EL (cell line): ENCODE measurements at regions not wholly inside any gene's neighbourhood (a gene's known extent, or its start where the extent isn't known, plus 50 kb on each side); places are given as distances from the start of the nearest gene placed in this dataset.
"Not testable (repeated sequence)": the region's sequence is repeated elsewhere in the genome, so short reads cannot be mapped to it uniquely, and the experiment has no call there.

ENCODE experiments used
- DNase-seq: peaks from one replicate; pipeline ENCODE4 v3.0.0-alpha.2; 2016

- no peak for DNase-seq
These were observed 101.8 kb downstream of the NFKBIZ start for GRCh38 chr3:101950985-101951733.

- no peak for DNase-seq
These were observed 105.0 kb downstream of the NFKBIZ start for GRCh38 chr3:101954361-101954760.

- DNase-seq = no peak
These were observed 105.6 kb downstream of the NFKBIZ start for GRCh38 chr3:101954936-101955335.

- no peak for DNase-seq
These were observed 112.7 kb downstream of the NFKBIZ start for GRCh38 chr3:101962055-101962454.

GRCh38 chr3:101963902-101964362 is 114.6 kb downstream of the NFKBIZ start:
- peak; percentile 39 for DNase-seq

- DNase-seq = no peak
These were observed 115.5 kb downstream of the NFKBIZ start for GRCh38 chr3:101964861-101965260.

- DNase-seq = no peak
These were observed 116.9 kb downstream of the NFKBIZ start for GRCh38 chr3:101966226-101966625.

- no peak for DNase-seq
These were observed 120.9 kb downstream of the NFKBIZ start for GRCh38 chr3:101970212-101970611.

- DNase-seq = no peak
These were observed 121.6 kb downstream of the NFKBIZ start for GRCh38 chr3:101970905-101971304.

GRCh38 chr3:101972430-101973162 is 123.3 kb downstream of the NFKBIZ start:
- DNase-seq = no peak

- no peak for DNase-seq
These were observed 123.8 kb downstream of the NFKBIZ start for GRCh38 chr3:101973163-101973505.

GRCh38 chr3:101975415-101975814 is 126.1 kb downstream of the NFKBIZ start:
- not testable (repeated sequence) for DNase-seq

GRCh38 chr3:101976473-101976872 is 127.2 kb downstream of the NFKBIZ start:
- DNase-seq = peak; percentile 8

- no peak for DNase-seq
These were observed 129.0 kb downstream of the NFKBIZ start for GRCh38 chr3:101978348-101978747.

GRCh38 chr3:101979033-101979432 is 129.7 kb downstream of the NFKBIZ start:
- no peak for DNase-seq

- DNase-seq = no peak
These were observed 135.0 kb downstream of the NFKBIZ start for GRCh38 chr3:101984356-101984755.

- no peak for DNase-seq
These were observed 139.3 kb downstream of the NFKBIZ start for GRCh38 chr3:101988596-101988995.

GRCh38 chr3:101989578-101990200 is 140.4 kb downstream of the NFKBIZ start:
- no peak for DNase-seq

- no peak for DNase-seq
These were observed 143.5 kb downstream of the NFKBIZ start for GRCh38 chr3:101992863-101993262.

- DNase-seq = no peak
These were observed 145.1 kb downstream of the NFKBIZ start for GRCh38 chr3:101994386-101994785.

GRCh38 chr3:101995371-101996046 is 146.2 kb downstream of the NFKBIZ start:
- DNase-seq = peak; percentile 68

- no peak for DNase-seq
These were observed 147.5 kb downstream of the NFKBIZ start for GRCh38 chr3:101996832-101997231.

GRCh38 chr3:101998256-101998926 is 149.1 kb downstream of the NFKBIZ start:
- DNase-seq = peak; percentile 15
